Lower leg skin (tissue), 3 donors: ENCODE measurements at regions not wholly inside any gene's neighbourhood (a gene's known extent, or its start where the extent isn't known, plus 50 kb on each side); places are given as distances from the start of the nearest gene placed in this dataset.

ENCODE experiments used
- POLR2A ChIP-seq, 2 donors: fragments of 450-650 bp; IDR thresholded peaks; one replicate each; pipeline ENCODE4 v1.6.1; 2016 to 2017; ENCODE audit warnings: antibody characterized with exemption in 2 of 2, mild to moderate bottlenecking in 1 of 2, moderate library complexity in 1 of 2
- TF ChIP-seq, protein P1 (sequence below), 3 donors: fragments of 450-650 bp; IDR thresholded peaks; one replicate each; pipeline ENCODE4 v1.5.1; 2016; ENCODE audit warnings: antibody characterized with exemption in 3 of 3, mild to moderate bottlenecking in 3 of 3, moderate library complexity in 2 of 3

DNA sequence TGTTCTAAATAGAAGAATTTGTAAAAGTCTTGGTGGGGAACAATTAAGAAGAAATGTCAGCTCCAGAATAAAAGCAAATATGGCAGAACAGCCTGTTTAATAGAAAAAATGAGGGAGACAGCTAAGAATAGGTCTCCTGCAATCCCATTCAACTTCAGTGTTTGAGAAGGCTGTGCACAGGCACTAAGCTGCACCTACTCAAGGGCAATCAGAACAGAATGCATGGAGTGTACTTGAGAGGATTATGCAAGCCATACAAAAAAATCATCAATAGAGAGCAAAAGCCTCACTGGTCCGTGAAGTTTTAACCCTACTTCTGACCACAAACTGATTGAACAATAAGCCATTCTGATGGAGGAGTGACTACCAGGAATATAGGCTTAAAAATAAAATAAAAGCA lies 690.7 kb upstream of the PCDH15 start:
- TF ChIP-seq, protein P1, sequence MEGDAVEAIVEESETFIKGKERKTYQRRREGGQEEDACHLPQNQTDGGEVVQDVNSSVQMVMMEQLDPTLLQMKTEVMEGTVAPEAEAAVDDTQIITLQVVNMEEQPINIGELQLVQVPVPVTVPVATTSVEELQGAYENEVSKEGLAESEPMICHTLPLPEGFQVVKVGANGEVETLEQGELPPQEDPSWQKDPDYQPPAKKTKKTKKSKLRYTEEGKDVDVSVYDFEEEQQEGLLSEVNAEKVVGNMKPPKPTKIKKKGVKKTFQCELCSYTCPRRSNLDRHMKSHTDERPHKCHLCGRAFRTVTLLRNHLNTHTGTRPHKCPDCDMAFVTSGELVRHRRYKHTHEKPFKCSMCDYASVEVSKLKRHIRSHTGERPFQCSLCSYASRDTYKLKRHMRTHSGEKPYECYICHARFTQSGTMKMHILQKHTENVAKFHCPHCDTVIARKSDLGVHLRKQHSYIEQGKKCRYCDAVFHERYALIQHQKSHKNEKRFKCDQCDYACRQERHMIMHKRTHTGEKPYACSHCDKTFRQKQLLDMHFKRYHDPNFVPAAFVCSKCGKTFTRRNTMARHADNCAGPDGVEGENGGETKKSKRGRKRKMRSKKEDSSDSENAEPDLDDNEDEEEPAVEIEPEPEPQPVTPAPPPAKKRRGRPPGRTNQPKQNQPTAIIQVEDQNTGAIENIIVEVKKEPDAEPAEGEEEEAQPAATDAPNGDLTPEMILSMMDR (IDR thresholded peaks at IDR 0.05), result no peak
- no peak for TF ChIP-seq POLR2A (IDR thresholded peaks at IDR 0.05)
